ENCODE measurements at regions not wholly inside any gene's neighbourhood (a gene's known extent, or its start where the extent isn't known, plus 50 kb on each side); places are given as distances from the start of the nearest gene placed in this dataset.

DNA sequence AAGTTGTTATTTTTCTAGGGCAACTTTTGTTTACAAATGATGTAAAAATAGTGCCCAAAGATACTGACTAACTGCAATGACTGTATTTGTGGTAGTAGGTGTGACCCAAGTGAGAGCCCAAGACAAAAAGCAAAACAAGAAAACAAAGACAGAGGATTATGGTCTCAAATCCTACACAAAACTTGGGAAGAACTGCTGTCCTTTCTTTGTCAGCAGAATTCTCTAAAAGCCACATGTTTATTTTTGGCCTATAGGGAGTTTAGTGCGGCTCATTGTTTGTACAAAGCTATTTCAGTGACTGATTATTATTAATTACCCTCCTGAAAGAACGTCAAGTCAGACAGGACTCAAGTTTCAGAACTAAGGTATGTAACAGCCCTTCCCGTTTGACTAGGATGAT, 509.2 kb upstream of the SLC35B3 start:
- in situ Hi-C loops (cut with MboI; ENCODE audit: low sequenced_read_pairs in 4 of 4) (no loop called here), intact Hi-C loops (cut with DNase I; ENCODE audit: low total_unique reads) (no loop called here)
- H3K36me3 ChIP-seq, result no peaks in the 10 kb centered on the region
- no peak for DNase-seq
- H3K27ac ChIP-seq, result no peak overlapping the region
- ATAC-seq, result no peak
- no peak overlapping the region for H3K4me3 ChIP-seq
- H3K9me3 ChIP-seq, result no peaks in the 10 kb centered on the region
- no peaks in the 10 kb centered on the region for H3K4me1 ChIP-seq
- no peak for TF ChIP-seq POLR2A (IDR thresholded peaks at IDR 0.05)
- TF ChIP-seq, protein P1, sequence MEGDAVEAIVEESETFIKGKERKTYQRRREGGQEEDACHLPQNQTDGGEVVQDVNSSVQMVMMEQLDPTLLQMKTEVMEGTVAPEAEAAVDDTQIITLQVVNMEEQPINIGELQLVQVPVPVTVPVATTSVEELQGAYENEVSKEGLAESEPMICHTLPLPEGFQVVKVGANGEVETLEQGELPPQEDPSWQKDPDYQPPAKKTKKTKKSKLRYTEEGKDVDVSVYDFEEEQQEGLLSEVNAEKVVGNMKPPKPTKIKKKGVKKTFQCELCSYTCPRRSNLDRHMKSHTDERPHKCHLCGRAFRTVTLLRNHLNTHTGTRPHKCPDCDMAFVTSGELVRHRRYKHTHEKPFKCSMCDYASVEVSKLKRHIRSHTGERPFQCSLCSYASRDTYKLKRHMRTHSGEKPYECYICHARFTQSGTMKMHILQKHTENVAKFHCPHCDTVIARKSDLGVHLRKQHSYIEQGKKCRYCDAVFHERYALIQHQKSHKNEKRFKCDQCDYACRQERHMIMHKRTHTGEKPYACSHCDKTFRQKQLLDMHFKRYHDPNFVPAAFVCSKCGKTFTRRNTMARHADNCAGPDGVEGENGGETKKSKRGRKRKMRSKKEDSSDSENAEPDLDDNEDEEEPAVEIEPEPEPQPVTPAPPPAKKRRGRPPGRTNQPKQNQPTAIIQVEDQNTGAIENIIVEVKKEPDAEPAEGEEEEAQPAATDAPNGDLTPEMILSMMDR (IDR thresholded peaks at IDR 0.05 in 4 of 5, conservative IDR thresholded peaks at IDR 0.05 in 1 of 5), result no peak
- H3K27me3 ChIP-seq, result no peaks in the 10 kb centered on the region

DNA sequence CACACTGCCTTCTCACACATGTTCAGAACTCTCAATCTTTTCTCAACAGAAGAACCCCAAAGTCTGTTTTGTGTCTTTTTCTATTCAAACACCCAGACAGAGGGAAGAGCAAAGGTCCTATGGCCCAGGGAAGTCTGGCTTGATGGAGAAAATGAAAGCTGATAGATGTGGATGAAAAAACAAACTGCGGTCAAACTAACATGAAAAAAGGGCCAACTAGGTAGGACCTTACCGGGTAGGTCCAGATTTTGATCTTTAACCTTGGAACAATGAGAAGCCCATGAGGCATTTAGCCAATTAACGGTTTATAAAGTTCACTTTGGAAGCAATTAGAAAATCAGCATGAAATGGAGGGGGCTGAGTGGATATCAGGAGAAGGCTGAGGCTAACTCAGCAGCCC, 507.7 kb upstream of the SLC35B3 start:
- no peaks in the 10 kb centered on the region for H3K36me3 ChIP-seq
- no peak for DNase-seq
- in situ Hi-C loops (cut with MboI; ENCODE audit: low sequenced_read_pairs in 4 of 4), result no loop called here
- no peak for TF ChIP-seq POLR2A (IDR thresholded peaks at IDR 0.05)
- TF ChIP-seq, protein P1 (IDR thresholded peaks at IDR 0.05 in 4 of 5, conservative IDR thresholded peaks at IDR 0.05 in 1 of 5), result no peak
- no peaks in the 10 kb centered on the region for H3K9me3 ChIP-seq
- no peaks in the 10 kb centered on the region for H3K27me3 ChIP-seq
- H3K27ac ChIP-seq, result no peak overlapping the region
- ATAC-seq, result no peak
- no peak overlapping the region for H3K4me3 ChIP-seq
- intact Hi-C loops (cut with DNase I; ENCODE audit: low total_unique reads), result no loop called here
- no peaks in the 10 kb centered on the region for H3K4me1 ChIP-seq

DNA sequence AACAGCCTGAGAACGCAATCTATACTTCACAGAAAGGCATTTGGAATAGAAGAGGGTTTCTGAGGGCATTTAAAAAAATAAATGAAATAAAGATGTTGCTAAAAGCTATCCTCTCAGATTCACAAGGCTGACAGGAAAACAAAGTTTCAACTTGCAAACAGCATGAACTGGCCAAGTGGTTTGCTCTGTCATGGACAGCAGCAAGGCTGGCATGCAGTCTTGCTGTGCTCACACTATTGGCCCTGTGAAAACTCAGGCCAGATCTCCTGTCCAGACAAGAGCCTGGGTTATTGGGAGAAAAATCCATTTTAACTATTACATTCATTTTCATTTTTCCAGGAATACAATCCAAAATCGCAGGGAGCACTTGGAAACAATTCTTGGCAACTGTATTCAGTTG, 506.2 kb upstream of the SLC35B3 start:
- H3K27ac ChIP-seq, result no peak overlapping the region
- in situ Hi-C loops (cut with MboI; ENCODE audit: low sequenced_read_pairs in 4 of 4) (no loop called here), intact Hi-C loops (cut with DNase I; ENCODE audit: low total_unique reads) (no loop called here)
- H3K9me3 ChIP-seq, result no peaks in the 10 kb centered on the region
- H3K27me3 ChIP-seq, result no peaks in the 10 kb centered on the region
- no peaks in the 10 kb centered on the region for H3K4me1 ChIP-seq
- ATAC-seq (no peak), DNase-seq (no peak)
- no peaks in the 10 kb centered on the region for H3K36me3 ChIP-seq
- H3K4me3 ChIP-seq, result no peak overlapping the region
- TF ChIP-seq, protein P1 (IDR thresholded peaks at IDR 0.05 in 4 of 5, conservative IDR thresholded peaks at IDR 0.05 in 1 of 5), result no peak
- no peak for TF ChIP-seq POLR2A (IDR thresholded peaks at IDR 0.05)

DNA sequence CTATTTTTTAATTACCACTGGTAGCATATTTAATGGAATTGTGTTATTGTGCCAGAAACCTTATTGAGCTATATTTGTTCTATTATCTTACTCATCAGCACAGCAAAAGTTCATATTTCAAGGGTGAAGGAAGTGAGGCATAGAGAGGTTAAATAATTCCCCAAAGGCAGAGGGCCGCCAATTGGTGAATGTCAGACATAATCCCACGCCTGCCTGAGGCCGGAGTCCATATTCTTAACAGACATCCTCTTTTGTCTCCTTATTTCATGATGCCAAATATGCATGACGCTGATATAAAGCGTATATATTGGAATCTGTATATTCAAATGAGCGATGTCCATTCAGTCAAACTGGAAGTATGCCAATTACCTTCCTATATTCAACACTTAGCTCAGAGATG, 505.0 kb upstream of the SLC35B3 start:
- H3K27ac ChIP-seq, result no peak overlapping the region
- H3K27me3 ChIP-seq, result no peaks in the 10 kb centered on the region
- DNase-seq (no peak), ATAC-seq (no peak)
- TF ChIP-seq, protein P1 (IDR thresholded peaks at IDR 0.05 in 4 of 5, conservative IDR thresholded peaks at IDR 0.05 in 1 of 5), result no peak
- TF ChIP-seq POLR2A (IDR thresholded peaks at IDR 0.05), result no peak
- in situ Hi-C loops (cut with MboI; ENCODE audit: low sequenced_read_pairs in 4 of 4), result no loop called here
- intact Hi-C loops (cut with DNase I; ENCODE audit: low total_unique reads), result no loop called here
- H3K4me3 ChIP-seq, result no peak overlapping the region
- H3K4me1 ChIP-seq, result no peaks in the 10 kb centered on the region
- no peaks in the 10 kb centered on the region for H3K9me3 ChIP-seq
- H3K36me3 ChIP-seq, result no peaks in the 10 kb centered on the region

DNA sequence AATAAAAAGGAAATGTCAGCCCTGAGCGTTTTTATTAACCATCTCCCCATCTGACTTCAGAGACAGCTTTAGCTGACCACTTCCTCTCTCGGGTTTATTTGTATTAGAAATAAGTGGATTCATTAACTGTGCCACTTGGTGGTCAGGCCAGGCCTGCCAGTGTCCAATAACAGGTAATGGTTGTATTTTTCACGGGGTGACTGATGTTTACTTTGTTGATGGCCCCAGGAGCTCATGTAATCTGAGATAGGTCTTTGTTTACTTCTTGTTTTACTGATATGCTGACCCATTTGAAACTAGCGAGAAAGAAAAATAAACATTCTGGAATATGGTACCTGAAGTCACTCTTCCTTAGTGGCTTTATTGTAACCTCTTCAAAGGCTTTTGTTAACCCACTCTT, 504.3 kb upstream of the SLC35B3 start:
- ATAC-seq, result no peak
- in situ Hi-C loops (cut with MboI; ENCODE audit: low sequenced_read_pairs in 4 of 4), result no loop called here
- H3K36me3 ChIP-seq, result no peaks in the 10 kb centered on the region
- H3K27me3 ChIP-seq, result no peaks in the 10 kb centered on the region
- H3K4me3 ChIP-seq, result no peak overlapping the region
- H3K9me3 ChIP-seq, result no peaks in the 10 kb centered on the region
- no peak overlapping the region for H3K27ac ChIP-seq
- TF ChIP-seq POLR2A (IDR thresholded peaks at IDR 0.05), result no peak
- TF ChIP-seq, protein P1 (IDR thresholded peaks at IDR 0.05 in 4 of 5, conservative IDR thresholded peaks at IDR 0.05 in 1 of 5), result no peak
- DNase-seq, result no peak
- no peaks in the 10 kb centered on the region for H3K4me1 ChIP-seq
- intact Hi-C loops (cut with DNase I; ENCODE audit: low total_unique reads), result no loop called here

All from gastrocnemius medialis (tissue), 4 donors.